EH (cell line): ENCODE measurements at regions not wholly inside any gene's neighbourhood (a gene's known extent, or its start where the extent isn't known, plus 50 kb on each side); places are given as distances from the start of the nearest gene placed in this dataset.

Experiments
- DNase-seq: peaks from one replicate; pipeline ENCODE4 v3.0.0-alpha.2; 2015; ENCODE audit warnings: low read depth

GRCh38 chr7:32264702-32265284, 194.6 kb upstream of the PDE1C start:
- DNase-seq: no peak

- DNase-seq: no peak
These were observed 193.4 kb upstream of the PDE1C start for GRCh38 chr7:32263611-32264010.

GRCh38 chr7:32262315-32262714, 192.1 kb upstream of the PDE1C start:
- DNase-seq: no peak

- DNase-seq: no peak
These were observed 189.9 kb upstream of the PDE1C start for GRCh38 chr7:32259931-32260596.

- DNase-seq: no peak
These were observed 188.1 kb upstream of the PDE1C start for GRCh38 chr7:32258265-32258664.

- no peak for DNase-seq
These were observed 187.4 kb upstream of the PDE1C start for GRCh38 chr7:32257621-32258020.

GRCh38 chr7:32256811-32257210, 186.6 kb upstream of the PDE1C start:
- no peak for DNase-seq

GRCh38 chr7:32256376-32256775, 186.2 kb upstream of the PDE1C start:
- no peak for DNase-seq

GRCh38 chr7:32255036-32255435, 184.8 kb upstream of the PDE1C start:
- DNase-seq: no peak

GRCh38 chr7:32253299-32253698, 183.1 kb upstream of the PDE1C start:
- DNase-seq: no peak

GRCh38 chr7:32251659-32252058, 181.5 kb upstream of the PDE1C start:
- DNase-seq: no peak

GRCh38 chr7:32250471-32251260, 180.5 kb upstream of the PDE1C start:
- DNase-seq: no peak

GRCh38 chr7:32250003-32250402, 179.8 kb upstream of the PDE1C start:
- DNase-seq: no peak

- no peak for DNase-seq
These were observed 178.3 kb upstream of the PDE1C start for GRCh38 chr7:32248522-32248921.

GRCh38 chr7:32244806-32245345, 174.7 kb upstream of the PDE1C start:
- no peak for DNase-seq

- no peak for DNase-seq
These were observed 173.6 kb upstream of the PDE1C start for GRCh38 chr7:32243687-32244290.

- no peak for DNase-seq
These were observed 172.2 kb upstream of the PDE1C start for GRCh38 chr7:32242436-32242835.

- no peak for DNase-seq
These were observed 171.4 kb upstream of the PDE1C start for GRCh38 chr7:32241636-32242035.

- no peak for DNase-seq
These were observed 169.6 kb upstream of the PDE1C start for GRCh38 chr7:32239764-32240163.

GRCh38 chr7:32228601-32229000, 158.4 kb upstream of the PDE1C start:
- no peak for DNase-seq

GRCh38 chr7:32227746-32228145, 157.5 kb upstream of the PDE1C start:
- no peak for DNase-seq

- DNase-seq: no peak
These were observed 154.1 kb upstream of the PDE1C start for GRCh38 chr7:32224276-32224675.

GRCh38 chr7:32223721-32224120, 153.5 kb upstream of the PDE1C start:
- DNase-seq: no peak
